Panc1 (cell line): ENCODE measurements at regions not wholly inside any gene's neighbourhood (a gene's known extent, or its start where the extent isn't known, plus 50 kb on each side); places are given as distances from the start of the nearest gene placed in this dataset.

Experiments used
- ATAC-seq: fragments of 200-7000 bp; cut with Tn5 transposase; 2 replicates; pipeline ENCODE4 v1.9.1; 2020; ENCODE audit warnings: mild to moderate bottlenecking, moderate library complexity
- BruUV-seq: library from RNA; stranded (reverse); fragments of 400-500 nt; replicated peaks from 2 replicates; lab custom pipeline; 2021; lab: Mats Ljungman, UMichigan
- CTCF ChIA-PET: fragments of 300-600 bp; sonication (Branson Sonifier 250); formaldehyde crosslinking; loops from one replicate; lab custom pipeline; 2022; ENCODE audit warnings: antibody characterized with exemption; lab: Charles Lee
- POLR2A ChIA-PET: fragments of 300-600 bp; sonication (Branson Sonifier 250); formaldehyde crosslinking; loops from one replicate; lab custom pipeline; 2022; ENCODE audit warnings: antibody characterized with exemption; lab: Charles Lee
- DNase-seq: peaks from one replicate; pipeline ENCODE4 v3.0.0-alpha.2; 2010; ENCODE audit warnings: low read depth, low spot score
- H3K27ac ChIP-seq: 2 replicates; pipeline ENCODE4 v1.5.1; 2011; ENCODE audit warnings: mild to moderate bottlenecking, low read length, inconsistent platforms
- H3K27me3 ChIP-seq: fragments of 200-500 bp; sonication (Bioruptor generic); 2 replicates; pipeline ENCODE4 v1.6.0; 2014; ENCODE audit warnings: low read length, inconsistent platforms; ENCODE audit not compliant: control insufficient read depth, insufficient read depth
- H3K36me3 ChIP-seq: fragments of 200-500 bp; sonication (Bioruptor generic); 2 replicates; pipeline ENCODE4 v1.5.1; 2014; ENCODE audit warnings: inconsistent platforms, mild to moderate bottlenecking, low read length, moderate library complexity; ENCODE audit not compliant: control insufficient read depth, insufficient read depth
- H3K4me1 ChIP-seq: 2 replicates; pipeline ENCODE4 v1.5.1; 2011; ENCODE audit warnings: inconsistent platforms, mild to moderate bottlenecking, low read length, moderate library complexity; ENCODE audit not compliant: control insufficient read depth, insufficient read depth
- H3K4me3 ChIP-seq, 2 experiments: 2 replicates each; pipeline ENCODE4 v1.5.1; 2011 to 2012; ENCODE audit warnings: low read depth in 2 of 2, low read length in 2 of 2, mild to moderate bottlenecking in 2 of 2, inconsistent platforms in 1 of 2, moderate library complexity in 1 of 2
- H3K9me3 ChIP-seq: fragments of 200-500 bp; sonication (Bioruptor generic); 2 replicates; pipeline ENCODE4 v1.5.1; 2014; ENCODE audit warnings: low read depth, mild to moderate bottlenecking, inconsistent platforms, low read length, moderate library complexity; ENCODE audit not compliant: control insufficient read depth, insufficient read depth
- CTCF ChIP-seq: fragments of 450-650 bp; IDR thresholded peaks from 2 replicates; pipeline ENCODE4 v1.5.1; 2017; ENCODE audit warnings: mild to moderate bottlenecking
- POLR2AphosphoS5 ChIP-seq: IDR thresholded peaks from 2 replicates; pipeline ENCODE4 v1.6.1; 2012; ENCODE audit warnings: mild to moderate bottlenecking, low read depth, low read length, moderate library complexity
- REST ChIP-seq, 2 experiments: IDR thresholded peaks; 2 replicates each; pipeline ENCODE4 v1.6.1; 2011 to 2012; ENCODE audit warnings: low read depth in 2 of 2, control low read depth in 1 of 2, low read length in 1 of 2, mild to moderate bottlenecking in 1 of 2, moderate library complexity in 1 of 2; ENCODE audit not compliant: insufficient read depth in 1 of 2
- SIN3A ChIP-seq: IDR thresholded peaks from 2 replicates; pipeline ENCODE4 v1.6.1; 2012; ENCODE audit warnings: low read depth, mild to moderate bottlenecking, low read length, moderate library complexity, borderline replicate concordance; ENCODE audit not compliant: insufficient read depth
- TCF7L2 ChIP-seq: IDR thresholded peaks from 2 replicates; pipeline ENCODE4 v1.6.1; 2011; ENCODE audit warnings: mild to moderate bottlenecking, low read depth, low read length, inconsistent platforms
- in situ Hi-C: cut with HindIII; loops from 2 replicates; pipeline ENCODE4 v1.10.0; 2016; ENCODE audit warnings: low sequenced_read_pairs, low pct_unique_long_range_greater_than_20kb
- intact Hi-C: fragments of 100-400 bp; cut with micrococcal nuclease; formaldehyde crosslinking; loops from one replicate; pipeline ENCODE4 v1.10.0; 2022; ENCODE audit not compliant: unreplicated experiment

GRCh38 chr13:26456650-26457049 is 100.8 kb upstream of the WASF3 start:
- H3K36me3 ChIP-seq = no peaks in the 10 kb centered on the region
- in situ Hi-C loops = no loop called here
- POLR2A ChIA-PET = no interaction called here
- intact Hi-C loops = no loop called here
- no peaks in the 10 kb centered on the region for H3K9me3 ChIP-seq
- CTCF ChIA-PET = no interaction called here
- DNase-seq = no peak
- no peak overlapping the region for H3K27ac ChIP-seq
- no peak for TF ChIP-seq TCF7L2
- TF ChIP-seq SIN3A = no peak
- TF ChIP-seq POLR2AphosphoS5 = no peak
- no peak for TF ChIP-seq CTCF
- no peak for TF ChIP-seq REST (IDR thresholded peaks at IDR 0.05; ENCODE audit: insufficient read depth in 1 of 2, low read depth in 2 of 2, low read length in 1 of 2)
- ATAC-seq = no peak
- no TSS peak for BruUV-seq
- H3K27me3 ChIP-seq = 0 out of 2 replicates have a peak, but pooled peaks cover 4% of the 10 kb centered on the region
- no peak overlapping the region for H3K4me3 ChIP-seq
- H3K4me1 ChIP-seq = no peaks in the 10 kb centered on the region

- in situ Hi-C loops = no loop called here
- ATAC-seq (no peak), DNase-seq (no peak)
- no peak for TF ChIP-seq CTCF
- TF ChIP-seq REST (IDR thresholded peaks at IDR 0.05; ENCODE audit: insufficient read depth in 1 of 2, low read depth in 2 of 2, low read length in 1 of 2) = no peak
- no peak for TF ChIP-seq POLR2AphosphoS5
- TF ChIP-seq SIN3A = no peak
- TF ChIP-seq TCF7L2 = no peak
- CTCF ChIA-PET = no interaction called here
- no TSS peak for BruUV-seq
- Histone ChIP-seq H3K4me1 (no peaks in the 10 kb centered on the region), H3K27ac (no peak overlapping the region), H3K27me3 (0 out of 2 replicates have a peak, but pooled peaks cover 4% of the 10 kb centered on the region), H3K4me3 (no peak overlapping the region), H3K9me3 (no peaks in the 10 kb centered on the region), H3K36me3 (no peaks in the 10 kb centered on the region)
- intact Hi-C loops = no loop called here
- POLR2A ChIA-PET = no interaction called here
These were observed 100.3 kb upstream of the WASF3 start for GRCh38 chr13:26457212-26457611.
